Activated CD4-positive, alpha-beta T cell treated with anti-CD3 and anti-CD28 coated beads, Interleukin-2, Interleukin-4, amounts not matched to agents 100 ng/mL and 50 ng/mL, durations not matched to agents 16 hours and 8 hours (primary cell): ENCODE measurements at regions not wholly inside any gene's neighbourhood (a gene's known extent, or its start where the extent isn't known, plus 50 kb on each side); places are given as distances from the start of the nearest gene placed in this dataset.

Experiments
- DNase-seq: peaks from one replicate; pipeline ENCODE4 v3.0.0-alpha.2; 2020; ENCODE audit warnings: low spot score

DNA sequence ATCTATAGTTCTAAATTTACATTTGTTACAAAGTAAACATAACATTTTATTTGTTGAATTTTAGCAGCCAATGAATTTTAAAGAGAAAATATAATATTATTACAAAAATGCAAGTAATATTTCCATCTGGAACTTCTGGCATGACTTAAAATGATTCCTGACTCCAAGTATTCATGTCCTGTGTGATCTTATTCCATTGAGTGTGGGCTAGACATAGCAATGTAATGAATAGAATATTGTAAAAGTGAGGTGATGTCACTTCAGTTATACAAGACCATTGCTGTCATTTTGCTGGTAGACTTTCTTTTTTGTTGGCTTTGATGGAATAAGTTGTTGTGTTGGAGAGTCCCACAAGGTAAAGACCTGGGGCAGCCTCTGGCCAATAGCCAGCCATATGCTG is 912.2 kb upstream of the PIK3C3 start:
- no peak for DNase-seq

DNA sequence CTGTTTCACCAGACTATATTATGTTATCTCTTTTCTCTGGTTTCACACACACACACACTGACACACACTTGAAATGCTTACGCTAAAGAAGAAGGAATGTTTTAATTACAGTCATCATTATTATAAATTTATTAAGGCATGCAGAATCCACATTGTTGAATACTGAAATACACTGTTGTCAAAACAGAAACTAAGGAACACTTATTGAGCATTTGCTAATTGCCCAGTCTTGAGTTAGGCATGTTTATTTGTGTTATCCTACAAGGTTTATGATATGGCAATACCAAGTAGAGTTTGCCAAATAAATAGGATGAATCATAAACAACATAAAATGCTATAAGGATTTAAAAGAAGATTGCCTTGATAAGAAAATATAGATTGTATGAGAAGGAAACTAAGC is 917.0 kb upstream of the PIK3C3 start:
- no peak for DNase-seq

DNA sequence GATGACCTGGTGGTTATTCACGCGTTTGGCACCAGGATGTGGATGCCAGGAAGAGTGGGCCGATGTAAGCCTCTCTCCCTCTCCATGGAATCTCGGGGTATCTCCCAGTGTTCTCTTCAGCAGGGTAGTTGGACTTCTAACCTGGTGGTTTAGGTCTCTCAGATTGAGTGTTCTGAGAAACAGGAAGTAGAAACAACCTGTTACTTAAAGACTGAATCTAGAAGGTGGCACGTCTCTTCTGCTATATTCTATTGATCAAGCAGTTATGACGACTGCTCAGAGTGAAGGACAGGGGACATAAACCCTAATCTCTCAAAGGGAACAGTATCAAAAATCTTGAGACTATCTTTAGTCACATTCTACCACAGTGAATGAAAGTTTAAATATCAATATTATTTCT is 918.7 kb upstream of the PIK3C3 start:
- DNase-seq: no peak

DNA sequence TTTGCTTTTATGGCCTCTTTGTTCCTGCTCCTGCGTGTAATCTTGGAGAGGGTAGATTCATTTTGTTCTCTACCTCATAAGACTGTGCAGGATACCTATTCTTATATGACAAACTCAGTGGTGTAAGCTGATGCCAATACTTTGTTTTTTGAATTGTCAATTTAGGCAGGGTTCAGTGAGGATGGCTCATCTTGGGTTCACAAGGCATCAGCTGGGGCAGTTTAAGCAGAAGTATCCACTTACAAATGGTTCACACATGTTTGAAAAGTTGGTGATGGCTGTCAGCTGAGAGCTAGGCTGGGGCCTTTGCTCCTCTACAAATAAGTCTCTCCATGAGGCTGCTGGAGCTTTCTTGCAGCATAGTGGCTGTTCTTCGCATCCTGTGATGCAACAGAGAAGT is 920.6 kb upstream of the PIK3C3 start:
- DNase-seq: no peak

DNA sequence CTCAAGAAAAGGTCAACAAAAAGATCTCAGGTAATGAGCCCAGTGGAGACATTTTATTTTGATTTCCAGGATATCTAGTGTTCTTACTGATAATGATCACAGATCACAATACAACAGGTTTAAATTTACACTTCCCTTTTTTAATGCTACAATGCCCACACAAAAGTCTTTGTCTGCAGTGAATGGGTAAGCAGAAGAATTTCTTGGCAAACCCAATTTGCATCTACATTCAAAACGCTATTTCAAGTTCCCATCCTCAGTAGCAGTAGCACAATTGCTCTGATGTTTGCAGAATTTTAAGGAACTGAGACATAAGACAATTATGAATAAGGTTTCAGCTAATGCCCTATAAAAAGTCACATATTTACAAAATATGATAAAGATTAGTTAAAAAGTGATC is 929.4 kb upstream of the PIK3C3 start:
- no peak for DNase-seq

DNA sequence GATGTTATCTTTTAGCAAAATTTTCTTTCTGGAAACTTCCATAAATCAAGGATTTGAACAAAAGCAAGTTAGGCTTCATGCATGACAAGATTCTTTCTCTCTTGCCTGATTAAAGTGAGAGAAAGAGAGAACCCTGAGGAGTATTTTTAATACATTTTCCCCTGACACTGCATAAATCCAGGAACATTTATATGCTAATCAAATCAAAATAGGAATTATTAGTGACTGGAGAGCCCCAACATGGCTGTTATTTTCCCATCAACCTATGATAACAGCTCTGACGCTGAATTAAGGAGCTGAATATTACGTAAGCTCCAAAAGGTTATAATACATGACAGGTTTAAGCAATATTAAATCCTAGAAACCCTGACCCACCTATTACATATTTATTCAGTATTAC is 930.2 kb upstream of the PIK3C3 start:
- no peak for DNase-seq

DNA sequence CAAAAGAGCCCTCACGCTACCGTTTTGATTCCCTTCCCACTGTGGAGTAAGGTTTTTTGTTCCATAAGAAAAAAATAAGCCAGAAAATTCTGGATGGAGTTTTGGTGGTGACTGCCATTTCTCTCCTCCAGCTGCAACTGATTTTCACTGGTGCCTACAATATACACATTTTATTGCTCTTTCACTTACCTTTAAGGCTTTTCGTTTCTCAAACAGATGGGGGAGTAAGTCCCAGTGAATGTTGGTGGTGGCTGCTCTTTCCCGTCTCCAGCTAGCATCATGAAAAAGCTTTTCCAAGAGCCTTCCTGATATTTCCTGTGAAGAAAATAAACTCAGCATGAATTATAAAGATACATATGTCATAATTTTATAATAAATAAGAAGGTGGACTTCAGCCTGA is 932.5 kb upstream of the PIK3C3 start:
- DNase-seq: no peak

DNA sequence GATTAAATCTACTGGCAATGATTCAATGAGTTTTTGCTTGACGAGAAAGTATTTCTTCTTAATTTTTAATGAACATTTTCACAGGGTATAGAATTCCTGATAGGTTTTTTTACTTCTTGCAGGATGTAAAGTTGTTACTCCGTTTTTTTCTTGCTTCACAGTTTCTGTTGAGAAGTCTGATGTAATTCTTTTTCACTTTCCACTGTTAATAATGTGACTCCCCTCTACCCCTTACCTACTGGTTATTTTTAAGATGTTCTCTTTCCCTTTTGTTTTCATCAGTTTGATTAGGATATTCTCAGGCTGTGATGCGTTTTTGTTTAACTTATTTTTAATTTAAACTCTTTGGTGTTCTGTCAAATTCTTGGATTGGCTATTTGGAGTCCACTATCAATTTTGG is 933.9 kb upstream of the PIK3C3 start:
- no peak for DNase-seq

DNA sequence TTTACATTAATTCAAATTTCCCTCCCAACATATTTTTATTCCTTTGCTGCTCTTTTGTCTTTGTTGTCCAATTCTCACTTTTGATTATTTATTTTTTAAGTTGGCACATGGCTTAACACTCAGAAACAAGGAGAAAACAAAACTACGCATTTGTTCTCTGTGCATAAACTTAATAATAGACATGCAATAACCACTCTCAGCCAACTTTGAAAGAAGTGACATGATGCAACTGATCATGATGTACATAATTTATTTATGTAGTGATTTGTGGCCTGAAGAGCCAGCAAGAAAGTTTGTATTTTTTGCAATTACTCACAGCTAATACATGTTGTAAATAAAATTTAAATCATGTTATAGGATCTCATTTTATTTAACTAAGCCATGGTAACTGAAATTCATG is 942.8 kb upstream of the PIK3C3 start:
- no peak for DNase-seq

DNA sequence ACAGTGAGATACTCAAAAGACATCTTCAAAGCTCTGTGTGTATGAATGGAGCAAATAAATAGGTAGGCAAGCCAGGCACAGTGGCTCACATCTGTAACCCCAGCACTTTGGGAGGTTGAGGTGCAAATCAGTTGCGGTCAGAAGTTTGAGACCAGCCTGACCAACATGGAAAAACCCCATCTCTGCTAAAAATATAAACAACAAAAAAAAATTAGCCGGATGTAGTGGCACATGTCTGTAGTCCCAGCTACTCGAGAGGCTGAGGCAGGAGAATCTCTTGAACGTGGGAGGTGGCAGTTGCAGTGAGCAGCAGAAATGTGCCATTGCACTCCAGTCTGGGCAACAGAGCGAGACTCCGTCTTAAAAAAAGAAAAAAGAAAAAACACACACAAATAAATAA is 945.1 kb upstream of the PIK3C3 start:
- DNase-seq: no peak

DNA sequence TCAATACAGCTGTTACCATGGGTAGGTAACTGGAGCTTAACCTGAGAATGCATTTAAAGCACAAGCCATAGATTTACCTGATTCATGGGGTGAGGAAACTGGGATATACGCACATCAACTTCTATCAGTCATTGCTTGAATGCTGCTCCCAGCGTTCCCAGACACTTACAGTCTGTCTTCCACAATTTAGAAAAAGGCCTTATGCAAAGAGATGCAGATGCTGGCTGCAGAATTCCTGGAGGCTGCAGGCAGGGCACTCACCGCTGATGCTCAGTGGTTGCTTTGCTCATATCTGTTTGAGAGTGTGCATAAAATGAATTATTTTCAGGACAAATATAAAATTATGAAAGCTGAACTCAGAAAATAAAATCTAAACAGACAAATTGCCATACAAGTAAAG is 950.7 kb upstream of the PIK3C3 start:
- no peak for DNase-seq

DNA sequence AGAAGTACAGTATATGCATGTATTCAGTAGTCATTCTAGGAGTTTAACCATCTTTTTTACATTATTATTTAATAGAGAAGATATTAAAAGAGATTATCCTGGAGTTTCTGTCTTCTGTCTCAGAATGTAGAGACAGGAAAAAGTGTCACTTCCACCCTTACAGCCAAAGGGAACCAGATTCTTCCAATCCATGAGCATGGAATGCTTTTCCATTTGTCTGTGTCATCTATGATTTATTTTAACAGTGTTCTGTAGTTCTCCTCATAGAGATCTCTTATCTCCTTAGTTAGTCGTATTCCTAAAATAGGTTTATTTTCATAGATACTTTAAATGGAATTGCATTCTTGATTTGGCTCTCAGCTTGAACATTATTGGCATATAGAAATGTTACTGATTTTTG is 959.5 kb upstream of the PIK3C3 start:
- no peak for DNase-seq

DNA sequence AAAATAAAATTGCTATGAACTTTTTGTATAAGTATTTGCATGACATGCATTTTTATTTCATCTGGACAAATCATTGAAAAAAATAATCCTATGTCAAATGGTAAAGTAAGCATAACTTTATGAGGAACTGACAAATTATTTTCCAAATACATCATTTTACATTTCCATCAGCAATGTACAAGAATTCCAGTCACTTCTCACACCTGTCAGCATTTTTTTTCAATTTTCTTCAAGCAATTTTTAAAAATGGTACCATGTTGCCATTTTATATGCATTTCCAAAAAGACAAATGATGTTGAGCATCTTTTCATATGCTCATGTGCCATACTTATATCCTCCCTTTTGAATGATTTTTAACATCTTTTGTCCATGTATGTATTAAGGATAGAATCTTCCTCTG is 961.7 kb upstream of the PIK3C3 start:
- DNase-seq: no peak

DNA sequence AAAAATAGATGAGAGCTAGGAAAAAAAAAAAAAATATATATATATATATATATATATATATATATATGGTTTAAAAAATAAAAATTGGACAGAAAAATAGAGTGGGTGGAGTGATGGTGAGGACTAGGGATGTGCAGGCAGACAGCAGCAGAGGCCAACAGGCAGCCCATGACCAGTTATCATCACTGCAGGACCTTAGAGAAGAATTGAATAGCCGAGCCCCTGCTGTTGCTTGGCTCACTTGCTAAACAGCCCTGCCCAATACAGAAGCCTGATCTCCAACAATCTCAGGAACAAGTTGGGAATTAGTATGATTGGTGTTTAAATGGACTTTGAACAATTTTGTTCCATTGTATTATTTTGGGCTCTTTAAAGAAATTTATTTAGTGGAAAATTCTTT is 967.5 kb upstream of the PIK3C3 start:
- no peak for DNase-seq

DNA sequence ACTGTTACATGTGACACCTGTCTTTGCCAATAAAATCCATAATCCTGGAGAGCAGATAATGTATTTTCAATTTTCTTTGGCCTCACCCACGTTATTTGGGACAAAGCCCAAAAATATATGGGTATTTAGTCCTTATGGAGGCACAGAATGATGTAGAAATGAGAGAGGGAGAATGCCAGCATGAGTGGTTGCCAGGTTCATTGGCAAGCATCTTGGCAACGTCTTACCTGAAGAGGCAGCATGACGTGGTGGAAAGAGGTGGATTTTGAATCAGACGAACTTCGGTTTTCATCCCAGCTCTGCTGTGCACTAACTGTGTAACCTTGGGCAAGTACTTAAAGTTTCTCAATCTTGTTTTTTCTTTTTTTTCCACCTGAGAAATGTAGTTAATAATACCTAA is 969.6 kb upstream of the PIK3C3 start:
- DNase-seq: no peak

DNA sequence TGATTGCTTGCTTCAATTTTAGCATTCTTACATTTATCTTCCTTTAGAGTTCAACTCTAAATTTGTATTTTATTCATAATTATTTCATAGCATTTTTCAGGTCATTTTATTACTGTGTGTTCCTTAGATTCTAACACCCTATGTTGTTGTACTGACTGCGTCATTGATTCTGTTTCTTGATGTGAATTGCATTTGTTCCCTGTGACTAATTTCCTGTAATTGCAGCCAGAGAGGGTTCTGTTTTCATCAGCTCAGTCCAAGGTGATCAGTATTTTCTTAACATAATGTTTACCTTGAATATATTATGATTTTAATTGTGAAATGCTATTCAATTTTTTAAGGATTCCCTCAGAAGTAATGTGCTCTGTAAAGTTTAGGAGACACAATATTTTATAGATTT is 970.2 kb upstream of the PIK3C3 start:
- no peak for DNase-seq

DNA sequence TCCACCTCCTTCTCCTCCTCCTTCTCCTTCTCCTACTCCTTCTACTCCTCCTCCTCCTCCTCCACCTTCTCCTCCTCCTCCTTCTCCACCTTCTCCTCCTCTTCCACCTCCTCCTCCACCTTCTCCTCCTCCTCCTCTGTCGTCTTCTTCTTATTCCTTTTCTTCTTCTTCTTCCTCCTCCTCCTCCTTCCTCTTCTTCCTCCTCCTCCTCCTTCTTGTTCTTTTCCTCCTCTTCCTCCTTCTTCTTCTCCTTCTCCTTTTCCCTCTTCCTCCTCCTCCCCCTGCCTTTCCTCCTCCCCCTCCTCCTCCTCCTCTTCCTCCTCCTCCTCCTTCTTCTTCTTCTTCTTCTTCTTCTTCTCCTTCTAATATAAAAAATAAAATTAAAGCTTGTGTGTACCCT is 971.2 kb upstream of the PIK3C3 start:
- DNase-seq: no peak

DNA sequence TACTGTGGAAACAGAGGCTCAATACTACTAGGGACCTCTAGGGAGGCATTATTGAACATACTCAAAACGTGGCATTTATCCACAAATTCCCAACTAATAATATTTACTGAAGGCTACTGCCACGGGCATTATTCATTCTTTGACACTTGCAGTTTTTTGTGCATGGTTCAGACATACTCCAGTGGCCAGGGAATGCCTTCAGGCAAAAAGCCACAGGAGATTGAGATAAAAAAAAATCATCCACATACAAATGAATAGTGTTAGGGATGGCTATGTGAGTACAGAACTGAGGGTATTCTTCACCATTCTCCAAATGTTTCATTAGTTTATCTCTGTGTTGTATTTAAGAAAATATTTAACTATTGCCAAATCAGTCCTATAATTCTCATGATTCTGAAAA is 974.9 kb upstream of the PIK3C3 start:
- no peak for DNase-seq

DNA sequence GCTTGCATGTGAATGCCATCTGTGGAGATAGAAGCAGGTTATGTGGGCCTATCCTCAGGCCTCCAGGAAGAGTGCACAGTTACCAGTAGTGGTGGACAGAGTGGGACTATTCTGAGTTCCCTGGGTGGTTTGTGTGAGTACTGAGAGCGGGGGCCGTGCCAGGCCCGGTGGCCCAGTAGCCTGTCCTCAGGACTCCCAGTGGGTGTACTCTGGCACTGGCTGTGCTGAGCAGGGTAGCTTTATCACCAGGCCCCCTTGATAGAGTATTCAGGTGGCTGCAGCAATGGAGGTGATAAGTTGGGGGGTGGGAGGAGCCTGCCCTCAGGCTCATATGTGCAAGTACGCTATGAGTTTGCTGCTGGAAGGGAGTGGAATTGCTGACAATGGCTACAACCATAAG is 979.0 kb upstream of the PIK3C3 start:
- no peak for DNase-seq

DNA sequence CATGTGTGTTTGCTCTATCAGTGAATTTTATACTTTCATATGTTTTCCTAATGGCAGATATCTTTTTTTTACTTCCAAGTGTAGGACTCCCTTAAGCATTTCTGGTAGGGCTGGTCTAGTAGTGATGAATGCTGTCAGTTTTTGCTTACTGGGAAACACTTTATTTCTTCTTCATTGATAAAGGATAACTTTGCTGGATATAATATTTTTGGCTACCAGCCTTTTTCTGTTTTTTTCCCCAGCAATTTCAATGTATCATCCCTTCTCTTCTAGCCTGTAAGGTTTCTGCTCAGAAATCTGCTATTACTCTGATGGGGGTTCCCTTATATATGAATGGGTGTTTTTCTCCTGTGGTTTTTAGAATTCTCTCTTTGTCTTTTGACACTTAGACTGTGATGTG is 980.6 kb upstream of the PIK3C3 start:
- no peak for DNase-seq

DNA sequence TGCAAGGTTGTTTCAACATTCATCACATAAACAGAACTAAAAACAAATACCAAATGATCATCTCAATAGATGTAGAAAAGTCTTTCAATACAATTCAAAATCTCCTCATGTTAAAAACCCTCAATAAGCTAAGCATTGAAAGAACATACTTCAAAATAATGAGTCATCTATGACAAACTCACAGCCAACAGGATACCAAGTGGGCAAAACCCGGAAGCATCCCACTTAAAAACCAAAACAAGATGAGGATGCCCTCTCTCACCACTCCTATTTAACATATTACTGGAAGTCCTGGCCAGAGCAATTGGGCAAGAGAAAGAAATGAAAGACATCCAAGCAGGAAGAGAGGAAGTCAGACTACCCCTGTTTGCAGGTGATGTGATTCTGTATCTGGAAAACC is 992.2 kb upstream of the PIK3C3 start:
- no peak for DNase-seq

DNA sequence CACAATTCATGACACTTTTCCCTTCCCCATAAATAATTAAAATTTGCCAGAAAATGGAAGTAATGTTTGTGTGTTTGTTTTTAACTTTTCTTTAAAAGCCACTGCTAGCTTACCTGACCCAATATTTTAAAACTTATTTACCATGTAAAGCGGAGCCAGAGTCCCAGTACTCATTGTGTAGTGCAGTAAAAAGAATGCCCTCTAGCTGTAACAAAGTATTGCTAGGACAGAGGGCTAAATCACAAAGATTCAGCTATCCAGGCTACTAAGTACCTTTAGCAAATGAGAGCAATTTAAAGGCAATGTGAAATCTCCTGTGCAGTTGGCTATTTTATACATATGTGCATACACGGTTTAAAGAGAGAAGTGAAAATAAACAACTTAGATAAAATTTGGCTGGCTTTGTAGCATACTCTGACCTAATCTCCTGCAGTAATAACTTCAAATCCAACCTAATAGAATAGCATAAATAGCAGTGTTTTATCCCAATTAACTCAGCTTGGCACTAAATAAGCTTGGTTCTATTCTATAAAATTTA is 997.4 kb upstream of the PIK3C3 start:
- no peak for DNase-seq

DNA sequence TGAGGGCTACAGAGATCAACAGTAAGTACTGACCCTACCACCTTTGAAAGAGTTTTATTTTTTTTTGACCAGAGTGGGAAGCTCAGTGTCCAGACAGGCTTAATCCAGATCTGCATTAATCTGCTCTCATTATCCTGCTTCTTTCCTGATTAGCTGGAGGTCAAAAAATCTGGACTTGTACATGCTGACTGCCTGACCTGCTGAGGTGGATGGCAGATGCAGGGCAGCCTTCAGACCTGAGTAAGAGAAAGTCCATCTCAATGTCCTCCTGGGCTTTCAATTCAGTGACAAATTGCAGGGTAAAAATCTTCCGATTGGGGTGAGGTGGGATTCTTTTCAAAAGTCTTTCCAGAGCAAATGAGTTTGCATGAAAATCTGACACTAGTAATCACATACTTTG is 998.8 kb upstream of the PIK3C3 start:
- no peak for DNase-seq

DNA sequence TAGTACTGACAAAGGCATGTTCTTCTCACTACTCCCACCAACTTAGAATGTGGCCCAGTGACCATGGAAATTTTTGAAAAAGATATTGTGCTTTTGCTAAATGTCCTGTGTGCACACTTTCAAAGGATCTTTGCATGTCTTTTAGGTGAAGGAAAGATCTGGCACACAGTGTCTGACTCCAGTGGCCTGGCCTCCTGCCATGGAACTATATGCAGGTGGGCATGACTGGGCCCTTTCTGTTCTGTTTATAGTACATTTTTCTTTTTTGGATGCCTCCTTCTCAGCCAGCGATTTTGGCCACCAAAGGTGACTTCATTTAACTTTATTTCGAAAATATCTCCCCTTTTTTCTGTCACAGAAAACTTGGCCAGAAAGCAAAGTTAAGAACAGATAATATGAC is 999.7 kb upstream of the PIK3C3 start:
- DNase-seq: no peak
